ENCODE measurements at regions not wholly inside any gene's neighbourhood (a gene's known extent, or its start where the extent isn't known, plus 50 kb on each side); places are given as distances from the start of the nearest gene placed in this dataset.

DNA sequence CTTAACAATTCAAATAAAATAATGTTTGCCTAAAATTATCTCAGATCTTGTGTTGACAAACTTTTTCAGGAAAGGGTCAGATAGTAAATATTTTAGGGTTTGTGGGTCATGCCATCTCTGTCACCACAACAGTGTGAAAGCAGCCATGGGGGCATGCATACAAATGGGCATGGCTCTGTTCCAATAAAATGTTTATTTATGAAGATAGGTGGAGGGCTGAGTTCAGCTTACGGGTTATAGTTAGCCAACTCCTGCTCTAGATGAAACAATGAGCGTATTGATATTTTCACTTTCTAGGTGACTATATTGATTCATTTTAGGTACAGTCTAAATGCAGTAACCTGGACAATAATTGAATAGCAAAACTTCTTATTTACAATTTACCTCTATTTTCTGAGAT is 533.8 kb upstream of the CLINT1 start:
- Mint-ChIP-seq H3K9me3 (ENCODE audit: unreplicated experiment) (no peaks in the 10 kb centered on the region), H3K4me3 (ENCODE audit: unreplicated experiment) (no peak overlapping the region), H3K4me1 (ENCODE audit: insufficient read depth, unreplicated experiment) (no peaks in the 10 kb centered on the region), H3K27ac (ENCODE audit: low read depth, unreplicated experiment) (no peak overlapping the region), H3K27me3 (ENCODE audit: insufficient read depth, unreplicated experiment) (no peaks in the 10 kb centered on the region), H3K36me3 (ENCODE audit: insufficient read depth, unreplicated experiment) (no peaks in the 10 kb centered on the region)
- no peak for DNase-seq (ENCODE audit: unreplicated experiment)
- intact Hi-C loops (cut with micrococcal nuclease): no loop called here
- POLR2A ChIA-PET: interaction anchor here (0.9 to 1.4 kb wide), 2 partner anchors 9 to 76 kb away, joined by 3 to 4 read pairs; no protein-coding TSS in a partner anchor
- no TSS peak for BruUV-seq (replicated peaks)
- CTCF ChIA-PET: no interaction called here
- TF ChIP-seq, protein P1, sequence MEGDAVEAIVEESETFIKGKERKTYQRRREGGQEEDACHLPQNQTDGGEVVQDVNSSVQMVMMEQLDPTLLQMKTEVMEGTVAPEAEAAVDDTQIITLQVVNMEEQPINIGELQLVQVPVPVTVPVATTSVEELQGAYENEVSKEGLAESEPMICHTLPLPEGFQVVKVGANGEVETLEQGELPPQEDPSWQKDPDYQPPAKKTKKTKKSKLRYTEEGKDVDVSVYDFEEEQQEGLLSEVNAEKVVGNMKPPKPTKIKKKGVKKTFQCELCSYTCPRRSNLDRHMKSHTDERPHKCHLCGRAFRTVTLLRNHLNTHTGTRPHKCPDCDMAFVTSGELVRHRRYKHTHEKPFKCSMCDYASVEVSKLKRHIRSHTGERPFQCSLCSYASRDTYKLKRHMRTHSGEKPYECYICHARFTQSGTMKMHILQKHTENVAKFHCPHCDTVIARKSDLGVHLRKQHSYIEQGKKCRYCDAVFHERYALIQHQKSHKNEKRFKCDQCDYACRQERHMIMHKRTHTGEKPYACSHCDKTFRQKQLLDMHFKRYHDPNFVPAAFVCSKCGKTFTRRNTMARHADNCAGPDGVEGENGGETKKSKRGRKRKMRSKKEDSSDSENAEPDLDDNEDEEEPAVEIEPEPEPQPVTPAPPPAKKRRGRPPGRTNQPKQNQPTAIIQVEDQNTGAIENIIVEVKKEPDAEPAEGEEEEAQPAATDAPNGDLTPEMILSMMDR (IDR thresholded peaks at IDR 0.05; ENCODE audit: unreplicated experiment): no peak

DNA sequence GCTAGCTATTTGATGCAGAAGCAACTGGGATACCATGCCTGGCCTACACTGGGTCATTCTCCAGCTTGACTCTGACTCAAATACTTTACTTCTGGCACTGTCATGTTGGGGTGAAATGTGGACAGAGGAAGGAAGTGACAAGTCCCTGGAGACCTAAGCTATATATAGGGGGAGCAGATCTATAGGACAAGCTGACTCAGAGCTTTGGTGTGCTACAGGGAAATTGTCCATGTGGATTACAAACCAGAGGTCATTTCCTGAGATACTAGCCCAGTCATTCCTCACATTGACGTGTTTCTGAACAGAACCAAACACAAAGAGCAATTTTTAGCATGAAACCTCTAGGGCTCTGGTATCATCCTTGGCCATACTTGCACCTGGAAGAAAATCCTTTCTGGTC is 531.6 kb upstream of the CLINT1 start:
- no peaks in the 10 kb centered on the region for H3K36me3 Mint-ChIP-seq (ENCODE audit: insufficient read depth, unreplicated experiment)
- DNase-seq (ENCODE audit: unreplicated experiment): peak; percentile 78
- intact Hi-C loops (cut with micrococcal nuclease): no loop called here

DNA sequence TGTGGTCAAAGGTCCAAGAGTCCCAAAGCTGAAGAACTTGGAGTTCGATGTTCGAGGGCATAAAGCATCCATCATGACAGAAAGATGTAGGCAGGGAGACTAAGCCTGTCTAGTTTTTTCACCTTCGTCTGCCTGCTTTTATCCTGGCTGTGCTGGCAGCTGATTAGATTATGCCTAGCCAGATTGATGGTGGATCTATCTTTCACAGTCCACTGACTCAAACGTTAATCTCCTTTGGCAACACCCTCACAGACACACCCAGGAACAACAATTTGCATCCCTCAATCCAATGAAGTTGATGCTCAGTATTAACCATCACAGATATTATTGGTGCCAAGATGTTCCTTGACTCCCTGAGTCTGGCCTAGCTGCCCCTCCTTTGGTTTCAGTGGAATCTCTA is 530.8 kb upstream of the CLINT1 start:
- Mint-ChIP-seq H3K4me3 (ENCODE audit: unreplicated experiment) (no peak overlapping the region), H3K36me3 (ENCODE audit: insufficient read depth, unreplicated experiment) (no peaks in the 10 kb centered on the region), H3K27ac (ENCODE audit: low read depth, unreplicated experiment) (no peak overlapping the region), H3K9me3 (ENCODE audit: unreplicated experiment) (no peaks in the 10 kb centered on the region), H3K27me3 (ENCODE audit: insufficient read depth, unreplicated experiment) (no peaks in the 10 kb centered on the region), H3K4me1 (ENCODE audit: insufficient read depth, unreplicated experiment) (peaks cover 9% of the 10 kb centered on the region)
- no TSS peak for BruUV-seq (replicated peaks)
- ChIA-PET POLR2A (interaction anchor here (1.2 kb wide), 1 partner anchor 12 kb away, joined by 3 read pairs; no protein-coding TSS in a partner anchor), CTCF (interaction anchor here (0.6 kb wide), 1 partner anchor 671 kb away, joined by 3 read pairs; no protein-coding TSS in a partner anchor)
- DNase-seq (ENCODE audit: unreplicated experiment): no peak
- intact Hi-C loops (cut with micrococcal nuclease): loop anchor here (5.0 to 10.0 kb wide), 4 partner anchors 133 to 745 kb away; no protein-coding TSS in a partner anchor
- TF ChIP-seq, protein P1 (IDR thresholded peaks at IDR 0.05; ENCODE audit: unreplicated experiment): no peak

More for the DNA sequence above, 531.6 kb upstream of the CLINT1 start:
- CTCF ChIA-PET: interaction anchor here (0.6 kb wide), 1 partner anchor 672 kb away, joined by 3 read pairs; no protein-coding TSS in a partner anchor
- BruUV-seq (replicated peaks): no TSS peak
- POLR2A ChIA-PET: no interaction called here
- TF ChIP-seq, protein P1 (IDR thresholded peaks at IDR 0.05; ENCODE audit: unreplicated experiment): no peak
- peaks cover 1% of the 10 kb centered on the region for H3K4me1 Mint-ChIP-seq (ENCODE audit: insufficient read depth, unreplicated experiment)
- no peaks in the 10 kb centered on the region for H3K9me3 Mint-ChIP-seq (ENCODE audit: unreplicated experiment)
- H3K27me3 Mint-ChIP-seq (ENCODE audit: insufficient read depth, unreplicated experiment): no peaks in the 10 kb centered on the region
- H3K27ac Mint-ChIP-seq (ENCODE audit: low read depth, unreplicated experiment): no peak overlapping the region
- H3K4me3 Mint-ChIP-seq (ENCODE audit: unreplicated experiment): no peak overlapping the region

DNA sequence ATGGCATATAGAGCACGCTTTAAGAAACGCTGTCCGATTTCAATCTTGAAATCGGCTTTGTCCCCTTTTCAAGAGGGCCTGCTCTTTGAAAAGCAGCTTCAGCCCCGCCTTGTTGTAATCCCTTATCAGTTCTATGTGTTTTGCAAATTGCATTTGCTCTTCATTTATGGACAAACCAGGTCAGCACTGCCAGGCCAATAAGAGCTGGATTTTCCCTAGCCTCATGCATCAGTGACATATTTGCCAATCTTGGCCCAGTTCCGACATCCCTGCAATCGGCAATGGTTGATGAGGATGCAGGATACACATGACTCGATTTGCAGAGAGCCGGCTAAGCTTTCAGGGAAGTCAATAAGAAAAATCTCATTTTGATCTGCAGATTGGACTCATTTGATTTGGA is 529.1 kb upstream of the CLINT1 start:
- ChIA-PET CTCF (interaction anchor here (0.6 to 1.3 kb wide), 4 partner anchors 39 to 627 kb away, joined by 3 to 5 read pairs (median 4); no protein-coding TSS in a partner anchor), POLR2A (no interaction called here)
- no TSS peak for BruUV-seq (replicated peaks)
- H3K9me3 Mint-ChIP-seq (ENCODE audit: unreplicated experiment): no peaks in the 10 kb centered on the region
- DNase-seq (ENCODE audit: unreplicated experiment): no peak
- intact Hi-C loops (cut with micrococcal nuclease): loop anchor here (5.0 to 10.0 kb wide), 4 partner anchors 134 to 747 kb away; no protein-coding TSS in a partner anchor
- no peaks in the 10 kb centered on the region for H3K27me3 Mint-ChIP-seq (ENCODE audit: insufficient read depth, unreplicated experiment)
- no peak overlapping the region for H3K4me3 Mint-ChIP-seq (ENCODE audit: unreplicated experiment)
- TF ChIP-seq, protein P1 (IDR thresholded peaks at IDR 0.05; ENCODE audit: unreplicated experiment): no peak
- H3K36me3 Mint-ChIP-seq (ENCODE audit: insufficient read depth, unreplicated experiment): no peaks in the 10 kb centered on the region
- H3K27ac Mint-ChIP-seq (ENCODE audit: low read depth, unreplicated experiment): no peak overlapping the region
- peaks cover 24% of the 10 kb centered on the region for H3K4me1 Mint-ChIP-seq (ENCODE audit: insufficient read depth, unreplicated experiment)
